Cardiac septum (tissue), 1 donor: ENCODE measurements at regions not wholly inside any gene's neighbourhood (a gene's known extent, or its start where the extent isn't known, plus 50 kb on each side); places are given as distances from the start of the nearest gene placed in this dataset.
"Not testable (repeated sequence)": the region's sequence is repeated elsewhere in the genome, so short reads cannot be mapped to it uniquely, and the experiment has no call there.

Source experiments
- DNase-seq: peaks from one replicate; pipeline ENCODE4 v3.0.0-alpha.2; 2020; ENCODE audit warnings: low spot score
- intact Hi-C: fragments of 100-400 bp; cut with DNase I; formaldehyde crosslinking; loops from one replicate; pipeline ENCODE4 v1.14.0; 2022
- donor health status: DM: no; HTN: no; CAD: no.

- no peak for DNase-seq
- intact Hi-C loops, result no loop called here
Observed at GRCh38 chr5:68669864-68670575, 423.8 kb upstream of the SLC30A5 start.

- no peak for DNase-seq
- intact Hi-C loops, result no loop called here
Observed at GRCh38 chr5:68673106-68673822, 420.6 kb upstream of the SLC30A5 start.

- intact Hi-C loops, result no loop called here
- DNase-seq, result no peak
Observed at GRCh38 chr5:68673823-68674180, 420.0 kb upstream of the SLC30A5 start.

GRCh38 chr5:68679041-68679440, 414.8 kb upstream of the SLC30A5 start:
- no peak for DNase-seq
- intact Hi-C loops, result no loop called here

- intact Hi-C loops, result loop anchor here (10.0 kb wide), 1 partner anchor 284 kb away; no protein-coding TSS in a partner anchor
- no peak for DNase-seq
Observed at GRCh38 chr5:68680366-68680765, 413.4 kb upstream of the SLC30A5 start.

GRCh38 chr5:68681929-68682328, 411.9 kb upstream of the SLC30A5 start:
- no peak for DNase-seq
- intact Hi-C loops, result loop anchor here (10.0 kb wide), 1 partner anchor 283 kb away; no protein-coding TSS in a partner anchor

GRCh38 chr5:68682400-68683160, 411.2 kb upstream of the SLC30A5 start:
- intact Hi-C loops, result loop anchor here (10.0 kb wide), 1 partner anchor 282 kb away; no protein-coding TSS in a partner anchor
- no peak for DNase-seq

- intact Hi-C loops, result loop anchor here (10.0 kb wide), 1 partner anchor 281 kb away; no protein-coding TSS in a partner anchor
- DNase-seq, result no peak
Observed at GRCh38 chr5:68683632-68684036, 410.2 kb upstream of the SLC30A5 start.

GRCh38 chr5:68685863-68686262, 408.0 kb upstream of the SLC30A5 start:
- intact Hi-C loops, result loop anchor here (10.0 kb wide), 1 partner anchor 279 kb away; no protein-coding TSS in a partner anchor
- DNase-seq, result no peak

- no peak for DNase-seq
- intact Hi-C loops, result loop anchor here (10.0 kb wide), 1 partner anchor 276 kb away; no protein-coding TSS in a partner anchor
Observed at GRCh38 chr5:68688547-68688946, 405.3 kb upstream of the SLC30A5 start.

GRCh38 chr5:68689010-68689409, 404.8 kb upstream of the SLC30A5 start:
- DNase-seq, result no peak
- intact Hi-C loops, result loop anchor here (10.0 kb wide), 1 partner anchor 276 kb away; no protein-coding TSS in a partner anchor

GRCh38 chr5:68691874-68692273, 401.9 kb upstream of the SLC30A5 start:
- DNase-seq, intact Hi-C loops: not testable (repeated sequence)

- no peak for DNase-seq
- intact Hi-C loops, result no loop called here
Observed at GRCh38 chr5:68698025-68698940, 395.5 kb upstream of the SLC30A5 start.

- DNase-seq, result no peak
- intact Hi-C loops, result no loop called here
Observed at GRCh38 chr5:68699966-68700365, 393.8 kb upstream of the SLC30A5 start.

- DNase-seq, result no peak
- intact Hi-C loops, result no loop called here
Observed at GRCh38 chr5:68707575-68707974, 386.2 kb upstream of the SLC30A5 start.

- DNase-seq, result no peak
- intact Hi-C loops, result no loop called here
Observed at GRCh38 chr5:68708156-68708841, 385.5 kb upstream of the SLC30A5 start.

- no peak for DNase-seq
- intact Hi-C loops, result no loop called here
Observed at GRCh38 chr5:68708842-68709170, 385.0 kb upstream of the SLC30A5 start.

GRCh38 chr5:68709239-68709638, 384.6 kb upstream of the SLC30A5 start:
- intact Hi-C loops, result no loop called here
- no peak for DNase-seq

- intact Hi-C loops, result no loop called here
- no peak for DNase-seq
Observed at GRCh38 chr5:68710514-68710913, 383.3 kb upstream of the SLC30A5 start.
